ENCODE measurements at regions not wholly inside any gene's neighbourhood (a gene's known extent, or its start where the extent isn't known, plus 50 kb on each side); places are given as distances from the start of the nearest gene placed in this dataset.

GRCh38 chr12:124109760-124110159 lies 136.7 kb downstream of the ZNF664 start:
- no TSS peak for BruUV-seq (replicated peaks)
- peak; percentile 43 for DNase-seq (ENCODE audit: unreplicated experiment)
- no peaks in the 10 kb centered on the region for H3K27me3 Mint-ChIP-seq (ENCODE audit: insufficient read depth, unreplicated experiment)
- intact Hi-C loops (cut with micrococcal nuclease): no loop called here
- POLR2A ChIA-PET: no interaction called here
- no peak overlapping the region for H3K4me3 Mint-ChIP-seq (ENCODE audit: unreplicated experiment)
- CTCF ChIA-PET: no interaction called here
- no peaks in the 10 kb centered on the region for H3K36me3 Mint-ChIP-seq (ENCODE audit: insufficient read depth, unreplicated experiment)
- H3K27ac Mint-ChIP-seq (ENCODE audit: low read depth, unreplicated experiment): no peak overlapping the region
- H3K4me1 Mint-ChIP-seq (ENCODE audit: insufficient read depth, unreplicated experiment): no peaks in the 10 kb centered on the region
- TF ChIP-seq CTCF (IDR thresholded peaks at IDR 0.05; ENCODE audit: unreplicated experiment): no peak
- H3K9me3 Mint-ChIP-seq (ENCODE audit: unreplicated experiment): peaks cover 14% of the 10 kb centered on the region

DNA sequence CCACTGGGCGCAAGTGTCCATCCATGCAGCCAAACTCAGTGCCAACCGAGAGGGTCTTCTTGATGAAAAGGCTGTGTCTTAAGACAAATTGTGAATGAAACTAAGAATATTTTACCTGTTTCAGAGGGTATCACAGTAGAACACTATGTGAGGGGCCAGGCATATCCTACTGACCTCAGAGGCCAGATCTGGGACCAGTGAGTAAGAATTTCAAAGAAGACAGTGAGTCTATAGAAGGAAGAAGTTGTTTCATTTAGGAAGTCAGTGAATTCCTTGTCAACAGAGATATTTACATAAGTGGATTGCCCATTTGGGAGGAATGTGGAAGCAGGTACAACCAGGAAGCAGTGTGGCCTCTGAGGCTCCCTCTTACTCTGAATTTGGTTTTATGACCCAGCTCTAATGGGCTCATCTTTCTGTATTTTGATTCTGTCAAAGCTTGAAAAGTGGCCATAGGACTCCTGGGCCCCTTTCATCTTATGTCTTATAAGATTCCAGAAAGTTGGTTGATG lies 137.4 kb downstream of the ZNF664 start:
- Mint-ChIP-seq H3K4me1 (ENCODE audit: insufficient read depth, unreplicated experiment) (no peaks in the 10 kb centered on the region), H3K27me3 (ENCODE audit: insufficient read depth, unreplicated experiment) (no peaks in the 10 kb centered on the region), H3K36me3 (ENCODE audit: insufficient read depth, unreplicated experiment) (no peaks in the 10 kb centered on the region), H3K9me3 (ENCODE audit: unreplicated experiment) (peaks cover 14% of the 10 kb centered on the region), H3K4me3 (ENCODE audit: unreplicated experiment) (no peak overlapping the region), H3K27ac (ENCODE audit: low read depth, unreplicated experiment) (no peak overlapping the region)
- intact Hi-C loops (cut with micrococcal nuclease): no loop called here
- no peak for TF ChIP-seq CTCF (IDR thresholded peaks at IDR 0.05; ENCODE audit: unreplicated experiment)
- POLR2A ChIA-PET: no interaction called here
- CTCF ChIA-PET: no interaction called here
- BruUV-seq (replicated peaks): no TSS peak
- DNase-seq (ENCODE audit: unreplicated experiment): no peak

- Mint-ChIP-seq H3K4me1 (ENCODE audit: insufficient read depth, unreplicated experiment) (no peaks in the 10 kb centered on the region), H3K4me3 (ENCODE audit: unreplicated experiment) (no peak overlapping the region), H3K27ac (ENCODE audit: low read depth, unreplicated experiment) (no peak overlapping the region), H3K9me3 (ENCODE audit: unreplicated experiment) (peaks cover 14% of the 10 kb centered on the region), H3K36me3 (ENCODE audit: insufficient read depth, unreplicated experiment) (no peaks in the 10 kb centered on the region), H3K27me3 (ENCODE audit: insufficient read depth, unreplicated experiment) (no peaks in the 10 kb centered on the region)
- DNase-seq (ENCODE audit: unreplicated experiment): no peak
- no peak for TF ChIP-seq CTCF (IDR thresholded peaks at IDR 0.05; ENCODE audit: unreplicated experiment)
- intact Hi-C loops (cut with micrococcal nuclease): no loop called here
- no TSS peak for BruUV-seq (replicated peaks)
- ChIA-PET POLR2A (no interaction called here), CTCF (no interaction called here)
Observed at GRCh38 chr12:124111006-124111405, 138.0 kb downstream of the ZNF664 start.

GRCh38 chr12:124114316-124114715 lies 141.3 kb downstream of the ZNF664 start:
- Mint-ChIP-seq H3K4me1 (ENCODE audit: insufficient read depth, unreplicated experiment) (no peaks in the 10 kb centered on the region), H3K36me3 (ENCODE audit: insufficient read depth, unreplicated experiment) (no peaks in the 10 kb centered on the region), H3K9me3 (ENCODE audit: unreplicated experiment) (no peaks in the 10 kb centered on the region), H3K27ac (ENCODE audit: low read depth, unreplicated experiment) (no peak overlapping the region), H3K4me3 (ENCODE audit: unreplicated experiment) (no peak overlapping the region), H3K27me3 (ENCODE audit: insufficient read depth, unreplicated experiment) (no peaks in the 10 kb centered on the region)
- POLR2A ChIA-PET: no interaction called here
- DNase-seq (ENCODE audit: unreplicated experiment): no peak
- CTCF ChIA-PET: no interaction called here
- TF ChIP-seq CTCF (IDR thresholded peaks at IDR 0.05; ENCODE audit: unreplicated experiment): no peak
- no TSS peak for BruUV-seq (replicated peaks)
- intact Hi-C loops (cut with micrococcal nuclease): no loop called here

Data from MCF 10A (cell line).